Heart left ventricle (tissue), 16 donors: ENCODE measurements at regions not wholly inside any gene's neighbourhood (a gene's known extent, or its start where the extent isn't known, plus 50 kb on each side); places are given as distances from the start of the nearest gene placed in this dataset.
"Not testable (repeated sequence)": the region's sequence is repeated elsewhere in the genome, so short reads cannot be mapped to it uniquely, and the experiment has no call there.

Experiments
- ATAC-seq, 4 donors: fragments of 200-7000 bp; cut with Tn5 transposase; one replicate each; pipeline ENCODE4 v1.9.1; 2020 to 2022; ENCODE audit warnings: moderate library complexity in 4 of 4, mild to moderate bottlenecking in 3 of 4, moderate number of reproducible peaks in 1 of 4
- DNase-seq, 5 donors: peaks; one replicate each; pipeline ENCODE4 v3.0.0-alpha.2; 2020
- H3K27ac ChIP-seq, 12 donors: fragments of 200-600 bp; sonication (generic) in 4 of 12; one replicate each; pipeline versions ENCODE4 v1.5.0 to v1.8.0; 2016 to 2022; ENCODE audit warnings: mild to moderate bottlenecking in 2 of 12
- H3K27me3 ChIP-seq, 9 donors: fragments of 200-600 bp; sonication (generic) in 2 of 9; one replicate each; pipeline versions ENCODE4 v1.5.1 to v1.8.0; 2016 to 2022; ENCODE audit warnings: mild to moderate bottlenecking in 3 of 9
- H3K36me3 ChIP-seq, 9 donors: fragments of 200-600 bp; sonication (generic) in 2 of 9; one replicate each; pipeline versions ENCODE4 v1.5.0 to v1.8.0; 2018 to 2022; ENCODE audit warnings: mild to moderate bottlenecking in 2 of 9
- H3K4me1 ChIP-seq, 12 donors: fragments of 200-600 bp; sonication (generic) in 4 of 12; one replicate each; pipeline versions ENCODE4 v1.5.0 to v1.8.0; 2016 to 2022; ENCODE audit warnings: mild to moderate bottlenecking in 3 of 12
- H3K4me3 ChIP-seq, 12 donors: fragments of 200-600 bp; sonication (generic) in 4 of 12; one replicate each; pipeline versions ENCODE4 v1.5.0 to v1.8.0; 2017 to 2022; ENCODE audit warnings: mild to moderate bottlenecking in 9 of 12, moderate library complexity in 4 of 12
- H3K9me3 ChIP-seq, 12 donors: fragments of 200-600 bp; sonication (generic) in 4 of 12; one replicate each; pipeline versions ENCODE4 v1.5.0 to v1.8.0; 2016 to 2022; ENCODE audit warnings: mild to moderate bottlenecking in 1 of 12
- POLR2A ChIP-seq, 2 donors: fragments of 450-650 bp; IDR thresholded peaks; one replicate each; pipeline ENCODE4 v1.6.1; 2017; ENCODE audit warnings: antibody characterized with exemption in 2 of 2, mild to moderate bottlenecking in 2 of 2, moderate library complexity in 2 of 2
- WGBS, 4 donors: extraction: QIAGEN DNeasy Blood & Tissue Kit in 2 of 4; methylation state at CpG; one replicate each; pipeline versions ENCODE4 v1.1.5 to v1.1.7; 2013 to 2018; 5-methylcytosine and 5-hydroxymethylcytosine counted together
- intact Hi-C, 10 donors: fragments of 100-400 bp; cut with DNase I; formaldehyde crosslinking; loops; one replicate each; pipeline versions ENCODE4 v1.11.1 to v1.14.2; 2022
- TF ChIP-seq, protein P1 (sequence below), 12 donors: fragments of 200-600 bp; sonication (generic) in 4 of 12; IDR thresholded peaks; one replicate each; pipeline versions ENCODE4 v1.5.0 to v1.8.0; 2018 to 2022; ENCODE audit warnings: antibody characterized with exemption in 12 of 12, mild to moderate bottlenecking in 5 of 12
- donor health status: ischemic (EF 13 %, LVEDD 7.1; RV severe dilation, severe dysfunction).
- donor health status: healthy with polysubstance abuse.
- donor health status: DM: no; HTN: yes; CAD: no.
- donor health status: DM: no; HTN: no; CAD: no.
- donor health status: ischemic (EF 25% LVEDD 6.9; RV normal size, moderate dysfunction).
- donor health status: ischemic (EF 25% LVEDD 5.7; RV mildly dilated, moderate dysfunction).
- donor health status: healthy.
- donor health status: DM: yes; HTN: yes; CAD: no.
- donor health status: ischemic (EF 35%, LVEDD 5.7; RV mildly dilated, moderate dysfunction).
- donor health status: nonischemic (EF 11% LVEDD 7.7; RV severe dilation, severe dysfunction).
- donor health status: DM: yes; HTN: yes; CAD: no.
- donor health status: PGD.
- donor health status: ischemic (EF 29% LVEDD 5.4; RV normal size, mild dysfunction).
- donor health status: nonischemic (EF 23%, LVEDD 6.1; RV moderate dilation, normal function).

DNA sequence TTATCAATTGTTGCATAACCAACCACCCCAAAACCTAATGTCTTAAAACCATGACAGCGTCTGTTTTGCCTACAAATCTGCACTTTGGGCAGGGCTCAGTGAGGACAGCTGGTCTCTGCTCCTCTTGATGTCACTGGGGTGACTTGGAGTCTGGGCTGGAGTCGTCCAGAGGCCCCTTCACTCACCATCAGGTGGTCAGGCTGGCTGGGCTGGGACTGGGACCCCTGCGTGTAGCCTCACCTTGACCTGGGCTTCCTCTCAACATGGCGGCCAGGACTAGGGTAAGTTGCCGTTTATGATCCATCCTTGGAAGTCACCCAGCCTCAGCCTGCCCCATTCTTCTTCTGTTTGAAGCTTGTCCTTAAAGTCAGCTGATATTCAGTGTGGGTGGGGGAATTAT, 116.8 kb upstream of the NKX1-1 start:
- Histone ChIP-seq H3K27me3 (peaks cover 0 to 44% (median 14%) of the 10 kb centered on the region in 9 donors), H3K27ac (no peak overlapping the region), H3K36me3 (no peaks in the 10 kb centered on the region), H3K4me1 (peaks cover 0 to 8% (median 0%) of the 10 kb centered on the region in 12 donors), H3K9me3 (peaks cover 0 to 19% (median 0%) of the 10 kb centered on the region in 12 donors), H3K4me3 (no peak overlapping the region)
- intact Hi-C loops, result no loop called here
- ATAC-seq, result no peak
- TF ChIP-seq, protein P1, sequence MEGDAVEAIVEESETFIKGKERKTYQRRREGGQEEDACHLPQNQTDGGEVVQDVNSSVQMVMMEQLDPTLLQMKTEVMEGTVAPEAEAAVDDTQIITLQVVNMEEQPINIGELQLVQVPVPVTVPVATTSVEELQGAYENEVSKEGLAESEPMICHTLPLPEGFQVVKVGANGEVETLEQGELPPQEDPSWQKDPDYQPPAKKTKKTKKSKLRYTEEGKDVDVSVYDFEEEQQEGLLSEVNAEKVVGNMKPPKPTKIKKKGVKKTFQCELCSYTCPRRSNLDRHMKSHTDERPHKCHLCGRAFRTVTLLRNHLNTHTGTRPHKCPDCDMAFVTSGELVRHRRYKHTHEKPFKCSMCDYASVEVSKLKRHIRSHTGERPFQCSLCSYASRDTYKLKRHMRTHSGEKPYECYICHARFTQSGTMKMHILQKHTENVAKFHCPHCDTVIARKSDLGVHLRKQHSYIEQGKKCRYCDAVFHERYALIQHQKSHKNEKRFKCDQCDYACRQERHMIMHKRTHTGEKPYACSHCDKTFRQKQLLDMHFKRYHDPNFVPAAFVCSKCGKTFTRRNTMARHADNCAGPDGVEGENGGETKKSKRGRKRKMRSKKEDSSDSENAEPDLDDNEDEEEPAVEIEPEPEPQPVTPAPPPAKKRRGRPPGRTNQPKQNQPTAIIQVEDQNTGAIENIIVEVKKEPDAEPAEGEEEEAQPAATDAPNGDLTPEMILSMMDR (IDR thresholded peaks at IDR 0.05), result no peak
- no peak for TF ChIP-seq POLR2A (IDR thresholded peaks at IDR 0.05)
- DNase-seq, result peak in 2 of 5 donors; percentile 10 to 58
- WGBS, 4 donors, result 76 to 86% (median 82%) methylated on average over 4 to 5 of the region's 5 CpGs

DNA sequence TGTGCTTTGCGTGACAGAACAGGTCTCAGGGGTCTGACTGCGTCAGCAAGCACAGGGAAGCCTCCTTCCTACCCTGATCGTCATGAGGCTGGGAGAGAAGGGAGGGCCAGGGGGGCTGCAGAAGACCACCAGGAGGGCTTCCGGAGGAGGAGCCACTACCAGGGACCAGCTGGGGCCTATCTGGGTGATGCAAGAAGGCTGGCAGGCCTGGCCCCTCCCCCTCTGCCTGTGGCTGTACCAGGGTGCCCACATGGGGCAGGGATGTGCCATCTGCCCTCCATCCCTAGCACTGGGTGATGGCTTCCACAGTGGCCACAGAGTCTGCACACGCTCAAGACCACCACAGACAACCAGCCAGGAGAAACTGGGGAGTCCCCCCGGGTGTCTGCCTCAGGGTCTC, 116.4 kb upstream of the NKX1-1 start:
- no peak for ATAC-seq
- Histone ChIP-seq H3K4me1 (peaks cover 0 to 8% (median 0%) of the 10 kb centered on the region in 12 donors), H3K4me3 (no peak overlapping the region), H3K27me3 (peaks cover 2 to 48% (median 18%) of the 10 kb centered on the region in 9 donors), H3K9me3 (peaks cover 0 to 19% (median 0%) of the 10 kb centered on the region in 12 donors), H3K27ac (no peak overlapping the region), H3K36me3 (no peaks in the 10 kb centered on the region)
- 79 to 86% (median 81%) methylated on average over 6 of the region's 6 CpGs; no CpG with 5 or more reads in 1 of the 4 donors for WGBS, 4 donors
- TF ChIP-seq, protein P1 (IDR thresholded peaks at IDR 0.05), result no peak
- TF ChIP-seq POLR2A (IDR thresholded peaks at IDR 0.05), result no peak
- intact Hi-C loops, result no loop called here
- DNase-seq, result peak in 1 of 5 donors; percentile 26

DNA sequence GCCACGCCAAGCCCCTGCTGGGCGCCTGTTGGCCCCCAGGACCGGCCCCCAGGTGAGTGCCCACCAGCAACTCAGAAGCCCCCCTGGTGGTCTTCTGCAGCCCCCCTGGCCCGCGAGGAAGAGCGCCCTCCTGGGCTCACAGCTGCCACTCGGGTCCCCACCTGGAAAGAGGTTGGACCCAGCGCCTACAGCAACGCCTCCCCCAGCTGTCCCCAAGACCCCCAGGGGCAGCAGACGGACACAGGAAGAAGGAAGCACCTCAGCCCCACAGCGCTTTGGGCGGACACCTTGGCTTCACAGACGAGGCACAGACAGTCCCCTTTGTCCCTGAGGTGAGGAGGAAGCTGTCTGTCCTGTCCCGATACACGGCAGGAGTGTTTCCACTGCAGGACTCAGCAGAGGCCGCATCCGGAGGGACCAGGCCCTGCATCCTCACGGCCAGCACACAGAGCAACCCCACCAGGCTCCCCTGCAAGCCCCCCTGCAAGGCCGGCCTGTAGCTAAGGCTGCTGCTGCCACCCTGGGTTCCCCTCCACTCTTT, 115.6 kb upstream of the NKX1-1 start:
- TF ChIP-seq, protein P1 (IDR thresholded peaks at IDR 0.05), result no peak
- no peak for TF ChIP-seq POLR2A (IDR thresholded peaks at IDR 0.05)
- ATAC-seq (no peak), DNase-seq (peak in 1 of 5 donors; percentile 12)
- Histone ChIP-seq H3K27me3 (peaks cover 6 to 55% (median 22%) of the 10 kb centered on the region in 9 donors), H3K9me3 (peaks cover 0 to 18% (median 0%) of the 10 kb centered on the region in 12 donors), H3K4me1 (peaks cover 0 to 8% (median 0%) of the 10 kb centered on the region in 12 donors), H3K27ac (no peak overlapping the region), H3K36me3 (no peaks in the 10 kb centered on the region), H3K4me3 (no peak overlapping the region)
- WGBS, 4 donors, result 75 to 90% (median 80%) methylated on average over 8 to 19 of the region's 19 CpGs
- intact Hi-C loops, result no loop called here

DNA sequence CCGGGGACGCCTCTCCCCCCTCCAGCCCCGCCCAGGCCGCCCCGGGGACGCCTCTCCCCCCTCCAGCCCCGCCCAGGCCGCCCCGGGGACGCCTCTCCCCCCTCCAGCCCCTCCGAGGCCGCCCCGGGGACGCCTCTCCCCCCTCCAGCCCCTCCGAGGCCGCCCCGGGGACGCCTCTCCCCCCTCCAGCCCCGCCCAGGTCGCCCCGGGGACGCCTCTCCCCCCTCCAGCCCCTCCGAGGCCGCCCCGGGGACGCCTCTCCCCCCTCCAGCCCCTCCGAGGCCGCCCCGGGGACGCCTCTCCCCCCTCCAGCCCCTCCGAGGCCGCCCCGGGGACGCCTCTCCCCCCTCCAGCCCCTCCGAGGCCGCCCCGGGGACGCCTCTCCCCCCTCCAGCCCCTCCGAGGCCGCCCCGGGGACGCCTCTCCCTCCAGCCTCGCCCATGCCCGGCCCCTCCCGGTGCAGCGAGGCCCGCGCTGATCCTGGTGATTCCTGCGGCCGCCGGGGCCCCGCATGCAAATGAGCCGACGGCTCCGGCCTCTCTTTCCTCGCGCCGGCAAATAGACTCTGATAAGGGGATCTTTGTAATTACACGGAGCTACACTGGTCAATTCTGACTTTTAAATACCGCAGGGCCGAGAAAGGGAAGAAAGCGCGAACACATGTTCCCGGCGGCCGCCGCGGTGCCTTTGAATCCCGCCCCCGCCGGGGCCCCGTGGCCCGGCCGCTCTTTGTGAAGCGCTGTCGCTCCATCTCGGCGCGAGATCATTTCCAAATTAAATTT, 114.7 kb upstream of the NKX1-1 start:
- DNase-seq (peak in 2 of 5 donors; percentile 24 to 67), ATAC-seq (peak in 3 of 4 donors; percentile 39 to 57 (median 47))
- H3K27ac ChIP-seq, result peak overlapping the region in 4 of 12 donors; percentile 10 to 78 (median 31)
- H3K4me1 ChIP-seq, intact Hi-C loops, H3K36me3 ChIP-seq: not testable (repeated sequence)
- peaks cover 0 to 18% (median 0%) of the 10 kb centered on the region in 12 donors for H3K9me3 ChIP-seq
- 3 to 25% (median 16%) methylated on average over 18 to 62 of the region's 79 CpGs for WGBS, 4 donors
- peaks cover 8 to 65% (median 27%) of the 10 kb centered on the region in 9 donors for H3K27me3 ChIP-seq
- peak overlapping the region in 9 of 12 donors; percentile 14 to 48 (median 31) for H3K4me3 ChIP-seq
